HFF-Myc (cell line): ENCODE measurements at regions not wholly inside any gene's neighbourhood (a gene's known extent, or its start where the extent isn't known, plus 50 kb on each side); places are given as distances from the start of the nearest gene placed in this dataset.

Source experiments
- DNase-seq: peaks from one replicate; pipeline ENCODE4 v3.0.0-alpha.2; 2011; ENCODE audit warnings: low read depth; ENCODE audit errors: extremely low read depth
- H3K4me3 ChIP-seq: replicated peaks from 2 replicates; pipeline ENCODE4 v1.5.1; 2011; ENCODE audit warnings: low read depth, mild to moderate bottlenecking, control low read depth, low read length
- CTCF ChIP-seq: IDR thresholded peaks from 2 replicates; pipeline ENCODE4 v1.5.1; 2012; ENCODE audit warnings: mild to moderate bottlenecking, low read depth, low read length, control low read depth; ENCODE audit errors: missing control alignments

GRCh38 chr18:8469544-8470130 lies 139.6 kb upstream of the RAB12 start:
- H3K4me3 ChIP-seq, result no peak overlapping the region
- DNase-seq, result peak; percentile 4
- TF ChIP-seq CTCF, result no peak

GRCh38 chr18:8471372-8471771 lies 137.9 kb upstream of the RAB12 start:
- H3K4me3 ChIP-seq, result no peak overlapping the region
- no peak for TF ChIP-seq CTCF
- DNase-seq, result no peak

- no peak overlapping the region for H3K4me3 ChIP-seq
- DNase-seq, result no peak
- TF ChIP-seq CTCF, result no peak
Measured at GRCh38 chr18:8474661-8475060, 134.6 kb upstream of the RAB12 start.

GRCh38 chr18:8477615-8478014 lies 131.6 kb upstream of the RAB12 start:
- H3K4me3 ChIP-seq, result no peak overlapping the region
- DNase-seq, result no peak
- no peak for TF ChIP-seq CTCF

GRCh38 chr18:8478166-8478967 lies 130.9 kb upstream of the RAB12 start:
- H3K4me3 ChIP-seq, result no peak overlapping the region
- peak; percentile 9 for DNase-seq
- peak; percentile 92 for TF ChIP-seq CTCF

- DNase-seq, result no peak
- no peak overlapping the region for H3K4me3 ChIP-seq
- no peak for TF ChIP-seq CTCF
Measured at GRCh38 chr18:8478968-8479370, 130.3 kb upstream of the RAB12 start.
